ENCODE measurements at regions not wholly inside any gene's neighbourhood (a gene's known extent, or its start where the extent isn't known, plus 50 kb on each side); places are given as distances from the start of the nearest gene placed in this dataset.
"Not testable (repeated sequence)": the region's sequence is repeated elsewhere in the genome, so short reads cannot be mapped to it uniquely, and the experiment has no call there.

DNA sequence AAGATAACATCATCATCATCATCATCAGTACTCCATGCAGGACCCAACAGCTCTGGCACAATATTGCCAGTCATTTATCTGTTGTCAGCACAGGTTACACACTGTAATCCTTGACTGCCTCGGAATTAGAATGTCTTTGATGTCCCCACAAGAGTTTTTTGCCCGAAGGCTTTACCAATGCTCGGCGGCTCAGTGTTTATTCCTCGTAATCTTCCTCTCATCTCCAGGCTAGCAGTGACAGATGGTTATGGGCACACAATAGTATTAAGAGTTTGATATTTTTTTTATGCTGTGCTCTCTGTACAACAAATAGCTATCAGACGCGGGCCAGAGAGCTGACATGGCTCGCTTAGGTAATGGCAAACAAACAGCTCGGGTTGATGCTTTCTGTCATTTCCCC lies 515.2 kb downstream of the ZEB2 start:
- Histone ChIP-seq H3K36me3 (no peaks in the 10 kb centered on the region), H3K4me3 (no peak overlapping the region), H3K27me3 (no peaks in the 10 kb centered on the region), H3K9me3 (no peaks in the 10 kb centered on the region), H3K4me1 (no peaks in the 10 kb centered on the region), H3K27ac (no peak overlapping the region)
- DNase-seq = no peak
- intact Hi-C loops (cut with DNase I; ENCODE audit: low total_unique reads) = no loop called here
- TF ChIP-seq, protein P1, sequence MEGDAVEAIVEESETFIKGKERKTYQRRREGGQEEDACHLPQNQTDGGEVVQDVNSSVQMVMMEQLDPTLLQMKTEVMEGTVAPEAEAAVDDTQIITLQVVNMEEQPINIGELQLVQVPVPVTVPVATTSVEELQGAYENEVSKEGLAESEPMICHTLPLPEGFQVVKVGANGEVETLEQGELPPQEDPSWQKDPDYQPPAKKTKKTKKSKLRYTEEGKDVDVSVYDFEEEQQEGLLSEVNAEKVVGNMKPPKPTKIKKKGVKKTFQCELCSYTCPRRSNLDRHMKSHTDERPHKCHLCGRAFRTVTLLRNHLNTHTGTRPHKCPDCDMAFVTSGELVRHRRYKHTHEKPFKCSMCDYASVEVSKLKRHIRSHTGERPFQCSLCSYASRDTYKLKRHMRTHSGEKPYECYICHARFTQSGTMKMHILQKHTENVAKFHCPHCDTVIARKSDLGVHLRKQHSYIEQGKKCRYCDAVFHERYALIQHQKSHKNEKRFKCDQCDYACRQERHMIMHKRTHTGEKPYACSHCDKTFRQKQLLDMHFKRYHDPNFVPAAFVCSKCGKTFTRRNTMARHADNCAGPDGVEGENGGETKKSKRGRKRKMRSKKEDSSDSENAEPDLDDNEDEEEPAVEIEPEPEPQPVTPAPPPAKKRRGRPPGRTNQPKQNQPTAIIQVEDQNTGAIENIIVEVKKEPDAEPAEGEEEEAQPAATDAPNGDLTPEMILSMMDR (IDR thresholded peaks at IDR 0.05) = no peak
- TF ChIP-seq POLR2A (IDR thresholded peaks at IDR 0.05) = no peak

- no peaks in the 10 kb centered on the region for H3K27me3 ChIP-seq
- intact Hi-C loops (cut with DNase I; ENCODE audit: low total_unique reads) = no loop called here
- no peaks in the 10 kb centered on the region for H3K9me3 ChIP-seq
- no peak overlapping the region for H3K27ac ChIP-seq
- no peak for TF ChIP-seq POLR2A (IDR thresholded peaks at IDR 0.05)
- TF ChIP-seq, protein P1 (IDR thresholded peaks at IDR 0.05) = no peak
- no peak overlapping the region for H3K4me3 ChIP-seq
- no peaks in the 10 kb centered on the region for H3K4me1 ChIP-seq
- no peaks in the 10 kb centered on the region for H3K36me3 ChIP-seq
- no peak for DNase-seq
Measured at GRCh38 chr2:144003460-144004075, 516.4 kb downstream of the ZEB2 start.

DNA sequence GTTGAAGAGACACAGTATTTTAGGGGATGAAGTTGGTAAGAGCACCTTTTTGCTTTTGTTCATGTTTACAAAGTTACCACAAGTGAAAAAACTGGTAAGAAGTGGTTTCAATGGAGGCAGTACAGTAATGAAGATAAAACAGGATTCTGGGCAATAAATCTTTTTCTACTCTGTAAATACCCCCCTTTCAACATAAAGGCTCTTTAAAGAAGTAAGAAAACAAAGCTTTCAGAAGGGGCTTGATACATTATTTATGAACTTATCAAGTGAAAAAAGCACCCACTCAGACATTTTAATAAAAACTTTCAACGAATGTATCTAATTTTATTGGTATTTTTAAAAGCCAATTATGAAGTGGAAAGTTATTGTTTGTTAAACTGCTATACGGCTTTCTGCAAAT lies 522.9 kb downstream of the ZEB2 start:
- intact Hi-C loops (cut with DNase I; ENCODE audit: low total_unique reads) = no loop called here
- no peak overlapping the region for H3K4me3 ChIP-seq
- TF ChIP-seq POLR2A (IDR thresholded peaks at IDR 0.05) = no peak
- TF ChIP-seq, protein P1 (IDR thresholded peaks at IDR 0.05) = no peak

GRCh38 chr2:143994961-143995360 lies 525.0 kb downstream of the ZEB2 start:
- intact Hi-C loops (cut with DNase I; ENCODE audit: low total_unique reads) = no loop called here

More for the DNA sequence above, 522.9 kb downstream of the ZEB2 start:
- Histone ChIP-seq H3K9me3 (no peaks in the 10 kb centered on the region), H3K36me3 (no peaks in the 10 kb centered on the region), H3K27me3 (no peaks in the 10 kb centered on the region), H3K4me1 (no peaks in the 10 kb centered on the region), H3K27ac (no peak overlapping the region)
- no peak for DNase-seq

GRCh38 chr2:143991596-143991995 lies 528.3 kb downstream of the ZEB2 start:
- H3K27ac ChIP-seq; H3K9me3 ChIP-seq; H3K36me3 ChIP-seq; H3K4me3 ChIP-seq; intact Hi-C loops (cut with DNase I; ENCODE audit: low total_unique reads); H3K4me1 ChIP-seq; DNase-seq; H3K27me3 ChIP-seq: not testable (repeated sequence)

More at GRCh38 chr2:143994961-143995360, 525.0 kb downstream of the ZEB2 start:
- Histone ChIP-seq H3K4me1 (no peaks in the 10 kb centered on the region), H3K9me3 (no peaks in the 10 kb centered on the region), H3K27ac (no peak overlapping the region), H3K27me3 (no peaks in the 10 kb centered on the region), H3K4me3 (no peak overlapping the region), H3K36me3 (no peaks in the 10 kb centered on the region)
- no peak for TF ChIP-seq POLR2A (IDR thresholded peaks at IDR 0.05)
- TF ChIP-seq, protein P1 (IDR thresholded peaks at IDR 0.05) = no peak
- no peak for DNase-seq

GRCh38 chr2:143988082-143988481 lies 531.8 kb downstream of the ZEB2 start:
- DNase-seq = no peak
- intact Hi-C loops (cut with DNase I; ENCODE audit: low total_unique reads) = no loop called here

More at GRCh38 chr2:143988082-143988481, 531.8 kb downstream of the ZEB2 start:
- Histone ChIP-seq H3K27me3 (no peaks in the 10 kb centered on the region), H3K9me3 (no peaks in the 10 kb centered on the region), H3K4me1 (no peaks in the 10 kb centered on the region), H3K36me3 (no peaks in the 10 kb centered on the region), H3K27ac (no peak overlapping the region), H3K4me3 (no peak overlapping the region)
- no peak for TF ChIP-seq POLR2A (IDR thresholded peaks at IDR 0.05)
- TF ChIP-seq, protein P1 (IDR thresholded peaks at IDR 0.05) = no peak

All from uterus (tissue), 3 donors.